DND-41 (cell line): ENCODE measurements at regions not wholly inside any gene's neighbourhood (a gene's known extent, or its start where the extent isn't known, plus 50 kb on each side); places are given as distances from the start of the nearest gene placed in this dataset.

Experiments
- CTCF ChIP-seq: IDR thresholded peaks from 2 replicates; pipeline ENCODE4 v1.5.1; 2012; ENCODE audit warnings: borderline replicate concordance, low read length, moderate library complexity, mild to moderate bottlenecking; ENCODE audit not compliant: poor library complexity, severe bottlenecking; ENCODE audit errors: extremely low read depth
- EZH2 ChIP-seq: IDR thresholded peaks from 3 replicates; pipeline ENCODE4 v1.6.1; 2012; ENCODE audit warnings: borderline replicate concordance, low read depth, mild to moderate bottlenecking, moderate library complexity, low read length, inconsistent platforms; ENCODE audit not compliant: severe bottlenecking

GRCh38 chr13:74289107-74289506, 154.9 kb upstream of the KLF12 start:
- TF ChIP-seq CTCF: no peak
- TF ChIP-seq EZH2: no peak
